ENCODE measurements at regions not wholly inside any gene's neighbourhood (a gene's known extent, or its start where the extent isn't known, plus 50 kb on each side); places are given as distances from the start of the nearest gene placed in this dataset.
"Not testable (repeated sequence)": the region's sequence is repeated elsewhere in the genome, so short reads cannot be mapped to it uniquely, and the experiment has no call there.

- DNase-seq (ENCODE audit: low spot score), result not testable (repeated sequence)
Measured at GRCh38 chr4:118502967-118503366, 150.2 kb upstream of the PRSS12 start.

GRCh38 chr4:118504927-118505326 lies 152.1 kb upstream of the PRSS12 start:
- DNase-seq (ENCODE audit: low spot score), result not testable (repeated sequence)

- DNase-seq (ENCODE audit: low spot score), result not testable (repeated sequence)
Measured at GRCh38 chr4:118505491-118505890, 152.7 kb upstream of the PRSS12 start.

GRCh38 chr4:118512870-118513269 lies 160.1 kb upstream of the PRSS12 start:
- DNase-seq (ENCODE audit: low spot score), result not testable (repeated sequence)

DNA sequence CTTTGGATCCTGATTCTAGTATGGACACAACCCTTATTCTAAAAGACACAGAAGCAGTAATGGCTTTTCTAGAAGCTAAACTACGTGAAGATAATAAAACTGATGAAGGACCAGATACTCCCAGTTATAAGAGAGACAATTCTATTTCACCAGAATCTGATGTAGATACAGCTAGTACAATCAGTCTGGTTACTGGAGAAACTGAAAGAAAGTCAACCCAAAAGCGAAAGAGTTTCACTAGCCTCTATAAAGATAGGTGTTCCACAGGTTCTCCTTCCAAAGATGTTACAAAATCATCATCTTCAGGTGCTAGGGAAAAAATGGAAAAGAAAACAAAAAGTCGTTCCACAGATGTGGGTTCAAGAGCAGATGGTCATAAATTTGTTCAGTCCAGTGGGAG lies 161.5 kb upstream of the PRSS12 start:
- not testable (repeated sequence) for DNase-seq (ENCODE audit: low spot score)

GRCh38 chr4:118516107-118516506 lies 163.3 kb upstream of the PRSS12 start:
- DNase-seq (ENCODE audit: low spot score), result not testable (repeated sequence)

- DNase-seq (ENCODE audit: low spot score), result not testable (repeated sequence)
Measured at GRCh38 chr4:118530107-118530506, 155.1 kb upstream of the METTL14 start.

DNA sequence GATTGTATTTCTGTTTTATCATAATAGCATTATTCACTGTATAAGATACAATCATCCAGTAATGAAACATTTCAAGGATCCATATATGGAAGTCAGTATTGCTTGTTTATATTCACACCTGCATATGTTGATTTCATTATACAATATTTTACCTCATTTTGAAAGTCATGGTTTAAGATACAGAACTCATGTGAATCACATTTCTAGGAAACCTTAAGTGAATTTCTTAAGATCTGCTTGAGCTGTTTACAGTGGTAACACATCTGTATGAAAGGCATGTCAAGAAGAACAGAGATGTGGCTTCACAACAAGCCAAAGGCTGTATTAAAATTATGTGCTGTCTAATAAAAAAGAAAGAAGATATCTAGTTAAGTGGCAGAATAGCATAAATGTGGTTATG lies 153.2 kb upstream of the METTL14 start:
- DNase-seq (ENCODE audit: low spot score), result not testable (repeated sequence)

GRCh38 chr4:118535788-118536187 lies 149.4 kb upstream of the METTL14 start:
- DNase-seq (ENCODE audit: low spot score), result not testable (repeated sequence)

DNA sequence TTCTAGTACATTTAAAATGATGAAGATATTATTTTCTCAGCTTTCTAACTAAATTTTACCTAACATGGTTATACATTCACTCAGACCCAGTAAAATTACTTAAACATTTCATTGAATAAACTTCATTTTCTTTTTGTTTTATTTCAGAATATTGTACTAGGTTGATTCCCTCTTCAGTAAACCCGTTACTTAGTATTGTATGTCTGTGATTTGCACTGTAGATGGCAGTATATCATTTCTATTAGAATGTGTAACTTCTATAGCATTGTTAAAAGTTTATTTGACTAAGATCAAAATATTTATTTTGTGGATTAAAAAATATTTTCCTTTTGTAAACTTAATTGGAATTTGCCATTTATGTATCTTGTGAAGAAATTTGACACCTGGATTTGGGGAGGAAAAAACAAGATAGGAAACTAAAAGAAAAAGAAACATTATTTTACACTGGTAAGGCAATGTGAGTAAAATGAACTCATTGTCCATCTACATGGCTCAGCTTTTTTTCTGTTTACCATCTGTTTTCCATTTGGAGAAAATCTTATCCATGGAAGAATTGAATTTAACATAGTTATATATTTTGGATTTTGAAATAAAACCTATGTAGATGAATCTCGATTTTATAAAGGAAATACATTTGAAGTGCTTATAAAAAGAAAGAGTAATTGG lies 145.6 kb upstream of the METTL14 start:
- peak; percentile 5 for DNase-seq (ENCODE audit: low spot score)

DNA sequence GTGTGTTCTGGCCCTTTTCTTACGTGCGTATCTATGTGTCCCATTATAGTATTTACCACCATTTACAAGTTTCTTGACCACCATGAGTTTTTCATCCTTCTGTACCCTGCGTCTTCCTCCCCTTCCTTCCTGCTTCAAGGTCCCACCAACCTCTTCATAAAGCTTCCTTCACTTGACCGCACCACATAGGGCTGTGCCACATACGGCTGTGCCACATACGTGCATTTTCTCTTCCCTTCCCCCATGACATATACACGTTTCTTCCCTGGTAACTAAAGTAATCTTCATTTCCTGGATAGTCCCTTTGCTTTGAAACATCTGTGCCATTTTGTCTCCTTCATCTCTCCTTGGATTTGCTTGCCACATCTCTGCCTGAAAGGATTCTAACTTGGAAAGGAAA lies 128.6 kb upstream of the METTL14 start:
- not testable (repeated sequence) for DNase-seq (ENCODE audit: low spot score)

GRCh38 chr4:118557298-118557851 lies 127.8 kb upstream of the METTL14 start:
- DNase-seq (ENCODE audit: low spot score), result no peak

- not testable (repeated sequence) for DNase-seq (ENCODE audit: low spot score)
Measured at GRCh38 chr4:118558188-118558587, 127.0 kb upstream of the METTL14 start.

DNA sequence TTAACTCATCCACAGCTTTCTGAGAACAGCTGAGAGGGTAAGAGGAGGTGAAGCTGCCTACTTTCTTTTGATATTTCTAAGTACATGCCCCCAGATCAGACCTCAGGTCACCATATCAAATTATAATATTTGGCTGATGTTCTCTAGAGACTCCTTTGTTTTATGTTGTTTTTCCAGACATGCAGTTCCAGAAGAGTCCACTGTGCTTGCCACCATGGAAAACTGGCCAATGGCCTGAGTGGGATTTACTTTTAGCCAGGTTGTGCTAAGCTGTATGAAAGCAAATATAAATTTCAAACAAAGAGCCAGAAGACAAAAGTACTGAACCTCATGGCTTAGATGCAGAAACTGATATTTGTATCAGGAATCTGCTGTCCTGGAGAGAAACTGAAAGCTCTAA lies 123.6 kb upstream of the METTL14 start:
- DNase-seq (ENCODE audit: low spot score), result not testable (repeated sequence)

DNA sequence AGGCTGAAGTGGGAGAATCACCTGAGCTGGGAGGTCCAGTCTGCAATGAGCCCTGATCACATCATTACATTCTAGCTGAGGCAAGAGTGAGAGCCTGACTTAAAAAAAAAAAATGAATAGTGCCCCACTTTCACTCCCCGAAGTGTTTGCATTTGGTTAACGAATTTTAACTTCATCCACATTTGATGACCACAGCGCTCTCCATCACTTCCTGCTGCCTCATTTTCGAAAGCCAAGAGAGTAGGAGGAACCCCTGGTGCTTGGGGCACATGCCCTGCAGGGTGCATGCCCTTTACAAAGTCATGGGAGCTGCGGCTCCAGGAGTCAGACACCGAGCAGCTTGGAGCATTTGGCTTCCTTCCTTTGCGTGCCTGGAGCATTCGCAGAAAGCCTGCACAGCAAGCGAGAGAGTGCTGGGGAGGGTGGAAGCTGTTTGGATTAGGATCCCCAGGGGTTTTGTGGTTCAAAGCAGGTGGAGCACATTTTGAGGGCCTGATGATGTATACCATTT lies 119.1 kb upstream of the METTL14 start:
- not testable (repeated sequence) for DNase-seq (ENCODE audit: low spot score)

GRCh38 chr4:118572991-118573390 lies 112.2 kb upstream of the METTL14 start:
- DNase-seq (ENCODE audit: low spot score), result not testable (repeated sequence)

GRCh38 chr4:118574251-118574913 lies 110.8 kb upstream of the METTL14 start:
- not testable (repeated sequence) for DNase-seq (ENCODE audit: low spot score)

GRCh38 chr4:118575057-118575456 lies 110.1 kb upstream of the METTL14 start:
- not testable (repeated sequence) for DNase-seq (ENCODE audit: low spot score)

DNA sequence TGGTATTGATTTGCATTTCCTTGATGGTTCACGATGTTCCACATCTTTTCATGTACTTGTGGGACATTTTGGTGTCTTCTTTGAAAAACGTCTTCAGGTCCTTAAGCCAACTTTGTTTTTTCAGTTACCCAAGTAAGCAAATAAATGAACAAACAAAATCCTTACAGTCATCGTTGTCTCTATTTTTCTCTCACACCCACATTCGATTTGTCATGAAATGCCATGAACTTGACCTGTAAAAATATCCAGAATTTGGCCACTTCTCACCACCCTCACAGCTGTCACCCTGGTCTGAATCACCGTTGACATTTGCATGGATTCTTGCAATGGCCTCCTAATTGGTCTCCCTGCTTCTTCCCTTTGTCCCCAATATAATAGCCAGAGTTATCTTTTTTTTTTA lies 109.5 kb upstream of the METTL14 start:
- DNase-seq (ENCODE audit: low spot score), result not testable (repeated sequence)

GRCh38 chr4:118576709-118577219 lies 108.4 kb upstream of the METTL14 start:
- DNase-seq (ENCODE audit: low spot score), result not testable (repeated sequence)

GRCh38 chr4:118585015-118585414 lies 100.2 kb upstream of the METTL14 start:
- no peak for DNase-seq (ENCODE audit: low spot score)

DNA sequence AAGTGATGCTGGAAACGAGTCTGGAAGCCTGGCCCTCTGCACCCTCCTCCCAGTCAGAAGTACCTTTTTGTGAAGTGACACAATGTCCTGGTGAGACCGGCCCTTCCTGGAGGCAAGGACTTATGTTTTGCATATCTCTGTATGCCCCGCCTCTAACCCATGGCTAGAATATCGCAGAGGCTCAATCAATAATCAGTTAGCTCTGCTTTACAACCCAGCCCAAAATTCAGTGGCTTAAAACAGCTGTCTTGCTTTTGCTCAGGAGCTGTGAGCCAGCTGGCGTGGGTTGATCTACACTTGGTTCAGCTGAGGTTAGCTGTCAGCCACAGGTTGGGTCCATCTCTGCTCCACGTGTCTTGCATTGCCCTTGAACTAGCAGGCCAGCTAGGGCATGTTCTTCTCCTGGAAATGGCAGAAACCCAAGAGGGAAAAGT lies 98.8 kb upstream of the METTL14 start:
- no peak for DNase-seq (ENCODE audit: low spot score)
